ENCODE measurements at regions not wholly inside any gene's neighbourhood (a gene's known extent, or its start where the extent isn't known, plus 50 kb on each side); places are given as distances from the start of the nearest gene placed in this dataset.

- ChIA-PET POLR2A (no interaction called here), CTCF (no interaction called here)
- no peaks in the 10 kb centered on the region for H3K36me3 ChIP-seq (replicated peaks in 1 of 2; ENCODE audit: control extremely low read depth in 1 of 2, control insufficient read depth in 1 of 2, extremely low read depth in 1 of 2, insufficient read depth in 2 of 2, low read length in 1 of 2)
Observed at GRCh38 chr2:195395362-195395761, 261.7 kb upstream of the SLC39A10 start.

More at GRCh38 chr2:195395362-195395761, 261.7 kb upstream of the SLC39A10 start:
- H3K27ac ChIP-seq (ENCODE audit: low read length in 2 of 2), result no peak overlapping the region
- TF ChIP-seq CTCF (IDR thresholded peaks at IDR 0.05) (no peak), EZH2 (IDR thresholded peaks at IDR 0.05; ENCODE audit: borderline replicate concordance, insufficient read depth, low read depth, low read length, poor library complexity, severe bottlenecking) (no peak)
- no peaks in the 10 kb centered on the region for H3K9me3 Mint-ChIP-seq (ENCODE audit: insufficient read depth)
- intact Hi-C loops (cut with micrococcal nuclease), result no loop called here
- no peak overlapping the region for H3K4me3 Mint-ChIP-seq
- no peaks in the 10 kb centered on the region for H4K20me1 ChIP-seq (ENCODE audit: control insufficient read depth, insufficient read depth, low read length, poor library complexity, severe bottlenecking)
- ATAC-seq (ENCODE audit: low read depth) (no peak), DNase-seq (no peak)
- H3K9ac ChIP-seq (ENCODE audit: low read length), result no peak overlapping the region
- H3K27me3 Mint-ChIP-seq, result no peaks in the 10 kb centered on the region
- H3K79me2 ChIP-seq (ENCODE audit: control insufficient read depth, insufficient read depth, low read length), result no peaks in the 10 kb centered on the region
- no peaks in the 10 kb centered on the region for H3K9me3 ChIP-seq (ENCODE audit: control extremely low read depth in 1 of 3, control insufficient read depth in 2 of 3, insufficient read depth in 1 of 3, low read length in 2 of 3)
- no peaks in the 10 kb centered on the region for H3K27me3 ChIP-seq (replicated peaks in 1 of 4; ENCODE audit: control extremely low read depth in 1 of 4, control insufficient read depth in 3 of 4, insufficient read depth in 4 of 4, low read length in 3 of 4)
- H3K4me1 ChIP-seq (ENCODE audit: control insufficient read depth in 2 of 2, insufficient read depth in 2 of 2, low read length in 2 of 2), result no peaks in the 10 kb centered on the region
- no peak overlapping the region for H3K27ac Mint-ChIP-seq
- H3K4me1 Mint-ChIP-seq, result peaks cover 2% of the 10 kb centered on the region
- no peak overlapping the region for H3K4me2 ChIP-seq (replicated peaks; ENCODE audit: low read depth, low read length, poor library complexity, severe bottlenecking)
- H3K4me3 ChIP-seq (ENCODE audit: control extremely low read depth in 1 of 5, extremely low read depth in 1 of 5, insufficient read depth in 1 of 5, low read depth in 2 of 5, low read length in 4 of 5), result no peak overlapping the region
- no peak overlapping the region for H2AFZ ChIP-seq (ENCODE audit: insufficient read depth, low read depth, low read length, poor library complexity, severe bottlenecking)

All from B cell (primary cell).